PC-3 (cell line): ENCODE measurements at regions not wholly inside any gene's neighbourhood (a gene's known extent, or its start where the extent isn't known, plus 50 kb on each side); places are given as distances from the start of the nearest gene placed in this dataset.

Source experiments
- EZH2 ChIP-seq: fragments of 300-600 bp; sonication (generic); IDR thresholded peaks from one replicate; pipeline ENCODE4 v1.6.1; 2017; ENCODE audit warnings: antibody characterized with exemption, mild to moderate bottlenecking, low read length; ENCODE audit not compliant: unreplicated experiment
- TF ChIP-seq, protein P1 (sequence below): fragments of 300-600 bp; sonication (generic); conservative IDR thresholded peaks from 2 replicates; pipeline ENCODE4 v1.5.1; 2017; ENCODE audit warnings: antibody characterized with exemption, low read depth, mild to moderate bottlenecking, low read length

DNA sequence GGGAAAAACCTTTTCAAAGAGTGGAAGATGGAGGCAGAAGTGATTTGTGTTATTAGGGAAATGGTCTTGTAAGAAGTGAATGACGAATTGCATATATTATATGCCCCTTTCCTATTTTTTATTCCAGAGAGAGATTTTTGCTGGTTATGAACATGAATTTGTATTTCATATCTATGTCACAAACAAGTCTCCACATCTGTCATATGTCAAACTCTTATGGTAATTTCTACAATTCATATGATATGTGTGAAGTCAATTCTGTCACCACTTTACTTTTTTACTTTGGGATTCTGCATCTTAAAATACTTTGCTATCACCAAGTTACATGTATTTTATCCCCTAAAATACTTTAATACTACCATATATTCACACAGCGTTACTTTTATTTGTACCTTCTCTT is 594.2 kb upstream of the ARPP21 start:
- TF ChIP-seq, protein P1, sequence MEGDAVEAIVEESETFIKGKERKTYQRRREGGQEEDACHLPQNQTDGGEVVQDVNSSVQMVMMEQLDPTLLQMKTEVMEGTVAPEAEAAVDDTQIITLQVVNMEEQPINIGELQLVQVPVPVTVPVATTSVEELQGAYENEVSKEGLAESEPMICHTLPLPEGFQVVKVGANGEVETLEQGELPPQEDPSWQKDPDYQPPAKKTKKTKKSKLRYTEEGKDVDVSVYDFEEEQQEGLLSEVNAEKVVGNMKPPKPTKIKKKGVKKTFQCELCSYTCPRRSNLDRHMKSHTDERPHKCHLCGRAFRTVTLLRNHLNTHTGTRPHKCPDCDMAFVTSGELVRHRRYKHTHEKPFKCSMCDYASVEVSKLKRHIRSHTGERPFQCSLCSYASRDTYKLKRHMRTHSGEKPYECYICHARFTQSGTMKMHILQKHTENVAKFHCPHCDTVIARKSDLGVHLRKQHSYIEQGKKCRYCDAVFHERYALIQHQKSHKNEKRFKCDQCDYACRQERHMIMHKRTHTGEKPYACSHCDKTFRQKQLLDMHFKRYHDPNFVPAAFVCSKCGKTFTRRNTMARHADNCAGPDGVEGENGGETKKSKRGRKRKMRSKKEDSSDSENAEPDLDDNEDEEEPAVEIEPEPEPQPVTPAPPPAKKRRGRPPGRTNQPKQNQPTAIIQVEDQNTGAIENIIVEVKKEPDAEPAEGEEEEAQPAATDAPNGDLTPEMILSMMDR = no peak
- TF ChIP-seq EZH2 = no peak
